ENCODE measurements at regions not wholly inside any gene's neighbourhood (a gene's known extent, or its start where the extent isn't known, plus 50 kb on each side); places are given as distances from the start of the nearest gene placed in this dataset.

GRCh38 chr2:145710303-145710702 is 1190.4 kb upstream of the ZEB2 start:
- Mint-ChIP-seq H3K27ac (no peak overlapping the region), H3K27me3 (ENCODE audit: low read depth) (no peaks in the 10 kb centered on the region), H3K4me3 (no peak overlapping the region), H3K4me1 (no peaks in the 10 kb centered on the region), H3K36me3 (ENCODE audit: insufficient read depth in 1 of 3, low read depth in 3 of 3) (peaks cover 0 to 17% (median 3%) of the 10 kb centered on the region in 3 experiments; a peak in 4 of 7 replicates), H3K9me3 (peaks cover 11 to 20% of the 10 kb centered on the region in 2 experiments)
- Histone ChIP-seq H3K9me3 (ENCODE audit: control insufficient read depth, low read depth, low read length) (no peaks in the 10 kb centered on the region), H2AFZ (ENCODE audit: low read length) (no peak overlapping the region), H4K8ac (replicated peaks; ENCODE audit: insufficient read length, low read depth, low read length) (no peak overlapping the region), H3K23ac (ENCODE audit: insufficient read length, low read depth, low read length) (no peak overlapping the region), H4K20me1 (ENCODE audit: control insufficient read depth, insufficient read depth, insufficient read length) (no peaks in the 10 kb centered on the region), H2BK5ac (ENCODE audit: insufficient read length, low read length) (no peak overlapping the region), H3K27me3 (ENCODE audit: insufficient read depth, low read length) (no peaks in the 10 kb centered on the region), H3K56ac (ENCODE audit: insufficient read length, low read depth, low read length) (no peak overlapping the region), H3K79me2 (ENCODE audit: insufficient read depth, low read length) (no peaks in the 10 kb centered on the region), H3K27ac (ENCODE audit: insufficient read length, low read depth, low read length) (no peak overlapping the region), H3K79me1 (ENCODE audit: insufficient read depth, low read depth, low read length, poor library complexity, severe bottlenecking) (no peaks in the 10 kb centered on the region), H3K18ac (ENCODE audit: insufficient read length, low read depth, low read length) (no peak overlapping the region), H2BK120ac (ENCODE audit: low read depth, low read length, poor library complexity, severe bottlenecking) (no peak overlapping the region), H3K4me2 (ENCODE audit: insufficient read depth, insufficient read length, low read length) (no peak overlapping the region), H2AK5ac (ENCODE audit: insufficient read length, low read length) (no peak overlapping the region), H3K9ac (ENCODE audit: extremely low read depth, insufficient read length, low read length) (no peak overlapping the region), H3K14ac (ENCODE audit: insufficient read depth, low read length) (no peak overlapping the region), H4K5ac (ENCODE audit: insufficient read length, low read depth, low read length) (no peak overlapping the region), H2BK12ac (ENCODE audit: insufficient read length, low read depth, low read length) (no peak overlapping the region), H3K4ac (ENCODE audit: low read depth, low read length) (no peak overlapping the region), H2BK15ac (ENCODE audit: low read depth, low read length) (no peak overlapping the region), H3T11ph (ENCODE audit: low read length) (no peak overlapping the region), H3K4me1 (ENCODE audit: insufficient read depth, low read length) (no peaks in the 10 kb centered on the region), H4K91ac (ENCODE audit: insufficient read length, low read depth, low read length) (no peak overlapping the region), H3K23me2 (ENCODE audit: insufficient read length, low read depth, low read length, poor library complexity, severe bottlenecking) (no peaks in the 10 kb centered on the region), H2BK20ac (ENCODE audit: low read depth, low read length, poor library complexity, severe bottlenecking) (no peak overlapping the region)
- TF ChIP-seq, protein P1, sequence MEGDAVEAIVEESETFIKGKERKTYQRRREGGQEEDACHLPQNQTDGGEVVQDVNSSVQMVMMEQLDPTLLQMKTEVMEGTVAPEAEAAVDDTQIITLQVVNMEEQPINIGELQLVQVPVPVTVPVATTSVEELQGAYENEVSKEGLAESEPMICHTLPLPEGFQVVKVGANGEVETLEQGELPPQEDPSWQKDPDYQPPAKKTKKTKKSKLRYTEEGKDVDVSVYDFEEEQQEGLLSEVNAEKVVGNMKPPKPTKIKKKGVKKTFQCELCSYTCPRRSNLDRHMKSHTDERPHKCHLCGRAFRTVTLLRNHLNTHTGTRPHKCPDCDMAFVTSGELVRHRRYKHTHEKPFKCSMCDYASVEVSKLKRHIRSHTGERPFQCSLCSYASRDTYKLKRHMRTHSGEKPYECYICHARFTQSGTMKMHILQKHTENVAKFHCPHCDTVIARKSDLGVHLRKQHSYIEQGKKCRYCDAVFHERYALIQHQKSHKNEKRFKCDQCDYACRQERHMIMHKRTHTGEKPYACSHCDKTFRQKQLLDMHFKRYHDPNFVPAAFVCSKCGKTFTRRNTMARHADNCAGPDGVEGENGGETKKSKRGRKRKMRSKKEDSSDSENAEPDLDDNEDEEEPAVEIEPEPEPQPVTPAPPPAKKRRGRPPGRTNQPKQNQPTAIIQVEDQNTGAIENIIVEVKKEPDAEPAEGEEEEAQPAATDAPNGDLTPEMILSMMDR (conservative IDR thresholded peaks at IDR 0.05) = no peak
- WGBS (ENCODE audit: extremely low coverage, insufficient read length, low lambda C conversion rate) = no CpG with 5 or more reads among the region's 2 CpGs
- DNase-seq = no peak
